Renal pelvis (tissue), 1 donor: ENCODE measurements at regions not wholly inside any gene's neighbourhood (a gene's known extent, or its start where the extent isn't known, plus 50 kb on each side); places are given as distances from the start of the nearest gene placed in this dataset.
"Not testable (repeated sequence)": the region's sequence is repeated elsewhere in the genome, so short reads cannot be mapped to it uniquely, and the experiment has no call there.

ENCODE experiments used
- DNase-seq: peaks from one replicate; pipeline ENCODE4 v3.0.0-alpha.2; 2013

GRCh38 chr11:42311514-42311913, 852.1 kb upstream of the LRRC4C start:
- no peak for DNase-seq

GRCh38 chr11:42311944-42312343, 852.5 kb upstream of the LRRC4C start:
- DNase-seq, result no peak

- DNase-seq, result no peak
Measured at GRCh38 chr11:42315267-42315666, 855.8 kb upstream of the LRRC4C start.

- DNase-seq, result no peak
Measured at GRCh38 chr11:42315846-42316245, 856.4 kb upstream of the LRRC4C start.

- DNase-seq, result no peak
Measured at GRCh38 chr11:42319921-42320320, 860.5 kb upstream of the LRRC4C start.

GRCh38 chr11:42329929-42330565, 870.6 kb upstream of the LRRC4C start:
- DNase-seq, result no peak

GRCh38 chr11:42337786-42338455, 878.5 kb upstream of the LRRC4C start:
- no peak for DNase-seq

- no peak for DNase-seq
Measured at GRCh38 chr11:42344204-42344792, 884.8 kb upstream of the LRRC4C start.

- no peak for DNase-seq
Measured at GRCh38 chr11:42345933-42346332, 886.5 kb upstream of the LRRC4C start.

GRCh38 chr11:42363701-42364100, 904.2 kb upstream of the LRRC4C start:
- DNase-seq, result no peak

GRCh38 chr11:42390116-42390515, 921.7 kb upstream of the API5 start:
- peak; percentile 7 for DNase-seq

GRCh38 chr11:42397483-42397882, 914.3 kb upstream of the API5 start:
- no peak for DNase-seq

GRCh38 chr11:42407341-42407740, 904.5 kb upstream of the API5 start:
- peak; percentile 52 for DNase-seq

GRCh38 chr11:42410251-42410955, 901.4 kb upstream of the API5 start:
- no peak for DNase-seq

- DNase-seq, result no peak
Measured at GRCh38 chr11:42412590-42412989, 899.2 kb upstream of the API5 start.

GRCh38 chr11:42417691-42418090, 894.1 kb upstream of the API5 start:
- DNase-seq, result no peak

GRCh38 chr11:42422090-42422489, 889.7 kb upstream of the API5 start:
- no peak for DNase-seq

GRCh38 chr11:42434911-42435310, 876.9 kb upstream of the API5 start:
- not testable (repeated sequence) for DNase-seq

GRCh38 chr11:42444406-42444805, 867.4 kb upstream of the API5 start:
- no peak for DNase-seq

GRCh38 chr11:42462558-42463310, 849.1 kb upstream of the API5 start:
- DNase-seq, result no peak

- no peak for DNase-seq
Measured at GRCh38 chr11:42465623-42466022, 846.2 kb upstream of the API5 start.

GRCh38 chr11:42473106-42473505, 838.7 kb upstream of the API5 start:
- DNase-seq, result no peak
